ENCODE measurements at regions not wholly inside any gene's neighbourhood (a gene's known extent, or its start where the extent isn't known, plus 50 kb on each side); places are given as distances from the start of the nearest gene placed in this dataset.

- no peak for TF ChIP-seq OVOL2 (CRISPR knock-in tag; IDR thresholded peaks at IDR 0.05; ENCODE audit: borderline replicate concordance)
- no peak for TF ChIP-seq ATF2 (CRISPR knock-in tag; IDR thresholded peaks at IDR 0.05; ENCODE audit: borderline replicate concordance, low read depth)
- no peak for TF ChIP-seq CTCF (IDR thresholded peaks at IDR 0.05)
- TF ChIP-seq NFE2L1 (CRISPR knock-in tag; IDR thresholded peaks at IDR 0.05), result no peak
- no peak for TF ChIP-seq IRF1 (CRISPR knock-in tag; IDR thresholded peaks at IDR 0.05)
- TF ChIP-seq ELF4 (CRISPR knock-in tag; IDR thresholded peaks at IDR 0.05; ENCODE audit: low read depth), result no peak
- no peak for TF ChIP-seq ZNF317 (CRISPR knock-in tag; IDR thresholded peaks at IDR 0.05; ENCODE audit: borderline replicate concordance, low read depth)
- TF ChIP-seq USF2 (CRISPR knock-in tag; IDR thresholded peaks at IDR 0.05), result no peak
- no peak for TF ChIP-seq HMGXB4 (CRISPR knock-in tag; IDR thresholded peaks at IDR 0.05)
These were observed 161.3 kb downstream of the INSIG2 start for GRCh38 chr2:118249531-118249930.

Data from WTC11 (cell line).